IMR-90 (cell line): ENCODE measurements at regions not wholly inside any gene's neighbourhood (a gene's known extent, or its start where the extent isn't known, plus 50 kb on each side); places are given as distances from the start of the nearest gene placed in this dataset.

Experiments used
- ATAC-seq: fragments of 200-7000 bp; cut with Tn5 transposase; 2 replicates; pipeline ENCODE4 v1.9.1; 2020; ENCODE audit warnings: low read depth, mild to moderate bottlenecking, moderate library complexity
- BruUV-seq: library from RNA; stranded (reverse); fragments of 400-500 nt; replicated peaks from 2 replicates; lab custom pipeline; 2021; lab: Mats Ljungman, UMichigan
- CTCF ChIA-PET: fragments of 300-600 bp; formaldehyde crosslinking; extraction: SDS; loops from one replicate; lab custom pipeline; 2021; ENCODE audit warnings: antibody characterized with exemption; lab: Yijun Ruan, JAX
- POLR2A ChIA-PET: fragments of 300-600 bp; sonication (Branson Sonifier 250); formaldehyde crosslinking; loops from one replicate; lab custom pipeline; 2022; ENCODE audit warnings: antibody characterized with exemption; ENCODE audit not compliant: unreplicated experiment; lab: Charles Lee
- DNase-seq: peaks from one replicate; pipeline ENCODE4 v3.0.0; 2013
- H2AFZ ChIP-seq: replicated peaks from 2 replicates; pipeline ENCODE3; 2013; ENCODE audit warnings: low read length, mild to moderate bottlenecking; ENCODE audit not compliant: poor library complexity
- H2AK5ac ChIP-seq: 2 replicates; pipeline ENCODE4 v1.6.1; 2013; ENCODE audit warnings: low read depth, low read length, inconsistent platforms
- H2AK9ac ChIP-seq: replicated peaks from 2 replicates; pipeline ENCODE3; 2013; ENCODE audit warnings: mild to moderate bottlenecking, low read depth, low read length, moderate library complexity; ENCODE audit not compliant: poor library complexity
- H2BK120ac ChIP-seq: 2 replicates; pipeline ENCODE4 v1.6.1; 2013; ENCODE audit warnings: low read depth, low read length, inconsistent platforms
- H2BK15ac ChIP-seq: 3 replicates; pipeline ENCODE4 v1.6.1; 2013; ENCODE audit warnings: low read depth, low read length, inconsistent platforms
- H2BK20ac ChIP-seq: 2 replicates; pipeline ENCODE4 v1.6.1; 2013; ENCODE audit warnings: low read depth, mild to moderate bottlenecking, inconsistent platforms, low read length, moderate library complexity
- H2BK5ac ChIP-seq: 2 replicates; pipeline ENCODE4 v1.6.1; 2013; ENCODE audit warnings: mild to moderate bottlenecking, low read depth, low read length, inconsistent platforms; ENCODE audit not compliant: poor library complexity, severe bottlenecking
- H3K14ac ChIP-seq: replicated peaks from 2 replicates; pipeline ENCODE4 v1.6.1; 2013; ENCODE audit warnings: low read depth, low read length, inconsistent platforms
- H3K18ac ChIP-seq: 2 replicates; pipeline ENCODE4 v1.6.1; 2013; ENCODE audit warnings: low read depth, low read length, control low read depth
- H3K23ac ChIP-seq: 2 replicates; pipeline ENCODE4 v1.6.1; 2013; ENCODE audit warnings: low read depth, low read length, inconsistent platforms
- H3K27ac ChIP-seq: 2 replicates; pipeline ENCODE4 v1.5.1; 2013; ENCODE audit warnings: mild to moderate bottlenecking, control low read depth, low read length; ENCODE audit not compliant: insufficient read depth
- H3K27me3 ChIP-seq: 2 replicates; pipeline ENCODE4 v1.6.1; 2013; ENCODE audit warnings: low read length; ENCODE audit not compliant: control insufficient read depth, insufficient read depth
- H3K36me3 ChIP-seq: 2 replicates; pipeline ENCODE4 v1.6.1; 2013; ENCODE audit warnings: low read length, mixed read lengths; ENCODE audit not compliant: control insufficient read depth, insufficient read depth
- H3K4ac ChIP-seq: 2 replicates; pipeline ENCODE4 v1.6.1; 2013; ENCODE audit warnings: low read depth, low read length, inconsistent platforms
- H3K4me1 ChIP-seq: 2 replicates; pipeline ENCODE4 v1.6.1; 2013; ENCODE audit warnings: low read length, mixed read lengths; ENCODE audit not compliant: control insufficient read depth, insufficient read depth
- H3K4me2 ChIP-seq: 2 replicates; pipeline ENCODE4 v1.6.1; 2013; ENCODE audit warnings: low read depth, mild to moderate bottlenecking, control low read depth, low read length, moderate library complexity
- H3K4me3 ChIP-seq: 2 replicates; pipeline ENCODE4 v1.5.1; 2013; ENCODE audit warnings: low read depth, mild to moderate bottlenecking, control low read depth, low read length, moderate library complexity; ENCODE audit not compliant: insufficient read depth
- H3K56ac ChIP-seq: 2 replicates; pipeline ENCODE4 v1.6.1; 2013; ENCODE audit warnings: low read length, inconsistent platforms; ENCODE audit not compliant: insufficient read depth; ENCODE audit errors: extremely low read depth
- H3K79me1 ChIP-seq, 2 experiments: 2 replicates each; pipeline ENCODE4 v1.6.1; 2013; ENCODE audit warnings: low read length in 2 of 2, inconsistent platforms in 1 of 2, low read depth in 1 of 2
- H3K9ac ChIP-seq: 2 replicates; pipeline ENCODE4 v1.6.1; 2013; ENCODE audit warnings: low read depth, low read length, control low read depth
- H3K9me1 ChIP-seq: 2 replicates; pipeline ENCODE4 v1.6.1; 2013; ENCODE audit warnings: low read length, inconsistent platforms; ENCODE audit not compliant: insufficient read depth
- H3K9me3 ChIP-seq: 2 replicates; pipeline ENCODE4 v1.6.1; 2013; ENCODE audit warnings: low read length; ENCODE audit not compliant: control insufficient read depth, insufficient read depth
- H4K20me1 ChIP-seq: 2 replicates; pipeline ENCODE4 v1.6.1; 2013; ENCODE audit warnings: low read length, inconsistent platforms; ENCODE audit not compliant: insufficient read depth
- H4K5ac ChIP-seq: 2 replicates; pipeline ENCODE4 v1.6.1; 2013; ENCODE audit warnings: mild to moderate bottlenecking, low read depth, low read length, control low read depth
- H4K8ac ChIP-seq, 2 experiments: 2 replicates each; pipeline ENCODE4 v1.6.1; 2013; ENCODE audit warnings: low read depth in 2 of 2, low read length in 2 of 2, control low read depth in 1 of 2, inconsistent platforms in 1 of 2
- H4K91ac ChIP-seq: 2 replicates; pipeline ENCODE4 v1.6.1; 2013; ENCODE audit warnings: low read depth, low read length, inconsistent platforms; ENCODE audit not compliant: insufficient read depth
- BHLHE40 ChIP-seq: fragments of 150-350 bp; IDR thresholded peaks from 2 replicates; pipeline ENCODE4 v1.6.1; 2016; ENCODE audit warnings: mild to moderate bottlenecking, low read depth, low read length
- CHD1 ChIP-seq: IDR thresholded peaks from 2 replicates; pipeline ENCODE4 v1.6.1; 2012; ENCODE audit warnings: low read depth, low read length, improper control_type of control experiment
- CTCF ChIP-seq: conservative IDR thresholded peaks from 2 replicates; pipeline ENCODE4 v1.5.1; 2012; ENCODE audit warnings: mild to moderate bottlenecking, low read depth, low read length, improper control_type of control experiment
- ELK1 ChIP-seq: fragments of 150-350 bp; IDR thresholded peaks from 2 replicates; pipeline ENCODE4 v1.6.1; 2016; ENCODE audit warnings: low read depth, mild to moderate bottlenecking, low read length, moderate library complexity, borderline replicate concordance
- FOS ChIP-seq: fragments of 150-350 bp; IDR thresholded peaks from 2 replicates; pipeline ENCODE4 v1.6.1; 2016; ENCODE audit warnings: low read depth, low read length
- MAFK ChIP-seq: IDR thresholded peaks from 2 replicates; pipeline ENCODE4 v1.6.1; 2012; ENCODE audit warnings: low read depth, low read length, improper control_type of control experiment
- MAZ ChIP-seq: IDR thresholded peaks from 2 replicates; pipeline ENCODE4 v1.6.1; 2012; ENCODE audit warnings: low read depth, mild to moderate bottlenecking, low read length, improper control_type of control experiment, moderate library complexity, borderline replicate concordance
- MXI1 ChIP-seq: IDR thresholded peaks from 2 replicates; pipeline ENCODE4 v1.6.1; 2012; ENCODE audit warnings: low read depth, mild to moderate bottlenecking, low read length, moderate library complexity, borderline replicate concordance
- RAD21 ChIP-seq: IDR thresholded peaks from 2 replicates; pipeline ENCODE4 v1.6.1; 2012; ENCODE audit warnings: low read length, improper control_type of control experiment
- RCOR1 ChIP-seq: IDR thresholded peaks from 2 replicates; pipeline ENCODE4 v1.6.1; 2012; ENCODE audit warnings: mild to moderate bottlenecking, low read length, improper control_type of control experiment; ENCODE audit not compliant: insufficient replicate concordance
- RFX5 ChIP-seq: IDR thresholded peaks from 2 replicates; pipeline ENCODE4 v1.8.0; 2012; ENCODE audit warnings: low read depth, mild to moderate bottlenecking, low read length, moderate library complexity
- SMC3 ChIP-seq: fragments of 150-350 bp; IDR thresholded peaks from 2 replicates; pipeline ENCODE4 v1.6.1; 2016; ENCODE audit warnings: low read depth, mild to moderate bottlenecking, antibody characterized with exemption, low read length, moderate library complexity
- USF2 ChIP-seq: fragments of 150-350 bp; IDR thresholded peaks from 2 replicates; pipeline ENCODE4 v1.6.1; 2017; ENCODE audit warnings: mild to moderate bottlenecking, antibody characterized with exemption, low read length, low read depth
- WGBS, 2 experiments: methylation state at CpG; one replicate each; pipeline versions ENCODE4 v1.1.5 to v1.1.7; 2013; ENCODE audit warnings: missing lambda C conversion rate in 2 of 2; ENCODE audit not compliant: insufficient read length in 1 of 2; ENCODE audit errors: extremely low coverage in 2 of 2; 5-methylcytosine and 5-hydroxymethylcytosine counted together
- dilution Hi-C: fragments of 300-500 bp; cut with HindIII; formaldehyde crosslinking; loops from one replicate; pipeline ENCODE4 v1.14.3; 2018; ENCODE audit warnings: low sequenced_read_pairs; ENCODE audit not compliant: unreplicated experiment
- in situ Hi-C: fragments of 300-500 bp; cut with MboI; formaldehyde crosslinking; loops from 3 replicates; pipeline ENCODE4 v1.14.3; 2019; ENCODE audit warnings: low sequenced_read_pairs, inconsistent platforms, mixed read lengths
- intact Hi-C: fragments of 100-400 bp; cut with micrococcal nuclease; formaldehyde crosslinking; loops from 2 replicates; pipeline ENCODE4 v1.10.0; 2022

- Histone ChIP-seq H3K4ac (no peak overlapping the region), H3K4me2 (no peak overlapping the region), H4K5ac (no peak overlapping the region), H2BK120ac (no peak overlapping the region), H3K23ac (no peak overlapping the region), H2AFZ (no peak overlapping the region), H3K9ac (no peak overlapping the region), H3K4me1 (no peaks in the 10 kb centered on the region), H4K91ac (no peak overlapping the region), H2BK5ac (no peak overlapping the region), H3K4me3 (no peak overlapping the region), H3K18ac (no peak overlapping the region), H3K27ac (no peak overlapping the region), H3K56ac (no peak overlapping the region), H3K9me3 (peaks cover 5% of the 10 kb centered on the region; the same call in 1 of the 2 replicates), H3K14ac (no peak overlapping the region), H4K8ac (no peak overlapping the region), H2BK15ac (no peak overlapping the region), H3K9me1 (no peaks in the 10 kb centered on the region), H3K27me3 (no peaks in the 10 kb centered on the region), H3K36me3 (no peaks in the 10 kb centered on the region), H2AK5ac (no peak overlapping the region), H4K20me1 (no peaks in the 10 kb centered on the region), H3K79me1 (no peaks in the 10 kb centered on the region), H2AK9ac (no peak overlapping the region), H2BK20ac (no peak overlapping the region)
- in situ Hi-C loops, result no loop called here
- no peak for TF ChIP-seq RAD21
- TF ChIP-seq MXI1, result no peak
- TF ChIP-seq CHD1, result no peak
- TF ChIP-seq MAFK, result no peak
- TF ChIP-seq BHLHE40, result no peak
- TF ChIP-seq MAZ, result no peak
- no peak for TF ChIP-seq ELK1
- no peak for TF ChIP-seq CTCF
- TF ChIP-seq FOS, result no peak
- no peak for TF ChIP-seq USF2
- TF ChIP-seq RFX5, result no peak
- TF ChIP-seq SMC3, result no peak
- TF ChIP-seq RCOR1, result no peak
- WGBS, 2 experiments, result no CpG with 5 or more reads among the region's 2 CpGs
- DNase-seq (no peak), ATAC-seq (no peak)
- dilution Hi-C loops, result no loop called here
- ChIA-PET CTCF (no interaction called here), POLR2A (no interaction called here)
- intact Hi-C loops, result no loop called here
- BruUV-seq, result no TSS peak
Observed at GRCh38 chr1:181949500-181949899, 112.0 kb downstream of the ZNF648 start.
